ENCODE measurements at regions not wholly inside any gene's neighbourhood (a gene's known extent, or its start where the extent isn't known, plus 50 kb on each side); places are given as distances from the start of the nearest gene placed in this dataset.

- WGBS: 87% methylated on average over 3 of the region's 3 CpGs
- H3K9ac ChIP-seq (ENCODE audit: low read depth in 1 of 2, low read length in 2 of 2): no peak overlapping the region
- H3K4me3 ChIP-seq (ENCODE audit: low read depth in 1 of 3, low read length in 3 of 3): no peak overlapping the region
- H3K4me1 ChIP-seq (ENCODE audit: control insufficient read depth in 4 of 4, insufficient read depth in 4 of 4, low read length in 3 of 4): no peaks in the 10 kb centered on the region
- no peak overlapping the region for H3K27ac ChIP-seq (ENCODE audit: low read depth in 1 of 2, low read length in 2 of 2)
- DNase-seq (ENCODE audit: low spot score): no peak
- TF ChIP-seq FOXA1 (IDR thresholded peaks at IDR 0.05) (no peak), RAD21 (IDR thresholded peaks at IDR 0.05) (no peak)
- peaks cover 0 to 1% (median 0%) of the 10 kb centered on the region in 4 donors for H3K9me3 ChIP-seq (ENCODE audit: control insufficient read depth in 4 of 4, low read length in 3 of 4)
- no peaks in the 10 kb centered on the region for H3K36me3 ChIP-seq (ENCODE audit: control insufficient read depth in 4 of 4, insufficient read depth in 3 of 4, low read depth in 1 of 4, low read length in 3 of 4)
- H3K27me3 ChIP-seq (ENCODE audit: control insufficient read depth in 4 of 4, insufficient read depth in 4 of 4, low read length in 3 of 4): no peaks in the 10 kb centered on the region
Observed at GRCh38 chr2:129609224-129609623, 370.2 kb upstream of the RAB6C start.

- 86% methylated on average over 6 of the region's 6 CpGs for WGBS
- DNase-seq (ENCODE audit: low spot score): no peak
- TF ChIP-seq ATF3 (IDR thresholded peaks at IDR 0.05): no peak
- TF ChIP-seq EGR1 (IDR thresholded peaks at IDR 0.05; ENCODE audit: low read depth in 2 of 2): no peak
- TF ChIP-seq HNF4G (IDR thresholded peaks at IDR 0.05): no peak
- TF ChIP-seq HNF4A (conservative IDR thresholded peaks at IDR 0.05): no peak
- TF ChIP-seq SP1 (IDR thresholded peaks at IDR 0.05): no peak
- TF ChIP-seq TAF1 (conservative IDR thresholded peaks at IDR 0.05): no peak
- TF ChIP-seq FOXA1 (IDR thresholded peaks at IDR 0.05): no peak
- no peak for TF ChIP-seq RXRA (IDR thresholded peaks at IDR 0.05)
- no peak for TF ChIP-seq GABPA (IDR thresholded peaks at IDR 0.05 in 1 of 2, conservative IDR thresholded peaks at IDR 0.05 in 1 of 2)
- no peak for TF ChIP-seq FOXA2 (IDR thresholded peaks at IDR 0.05)
- TF ChIP-seq MAX (IDR thresholded peaks at IDR 0.05): no peak
- Histone ChIP-seq H3K9me3 (ENCODE audit: control insufficient read depth in 4 of 4, low read length in 3 of 4) (peaks cover 0 to 1% (median 0%) of the 10 kb centered on the region in 4 donors), H3K9ac (ENCODE audit: low read depth in 1 of 2, low read length in 2 of 2) (no peak overlapping the region), H3K27me3 (ENCODE audit: control insufficient read depth in 4 of 4, insufficient read depth in 4 of 4, low read length in 3 of 4) (peaks cover 0 to 3% (median 0%) of the 10 kb centered on the region in 4 donors), H3K4me3 (ENCODE audit: low read depth in 1 of 3, low read length in 3 of 3) (no peak overlapping the region), H3K36me3 (ENCODE audit: control insufficient read depth in 4 of 4, insufficient read depth in 3 of 4, low read depth in 1 of 4, low read length in 3 of 4) (no peaks in the 10 kb centered on the region), H3K4me1 (ENCODE audit: control insufficient read depth in 4 of 4, insufficient read depth in 4 of 4, low read length in 3 of 4) (no peaks in the 10 kb centered on the region), H3K27ac (ENCODE audit: low read depth in 1 of 2, low read length in 2 of 2) (no peak overlapping the region)
Observed at GRCh38 chr2:129610766-129611165, 368.7 kb upstream of the RAB6C start.

GRCh38 chr2:129611471-129611870 lies 368.0 kb upstream of the RAB6C start:
- H3K9ac ChIP-seq (ENCODE audit: low read depth in 1 of 2, low read length in 2 of 2): no peak overlapping the region
- no peak overlapping the region for H3K4me3 ChIP-seq (ENCODE audit: low read depth in 1 of 3, low read length in 3 of 3)
- no peak overlapping the region for H3K27ac ChIP-seq (ENCODE audit: low read depth in 1 of 2, low read length in 2 of 2)
- no peak for TF ChIP-seq JUND (IDR thresholded peaks at IDR 0.05)
- H3K4me1 ChIP-seq (ENCODE audit: control insufficient read depth in 4 of 4, insufficient read depth in 4 of 4, low read length in 3 of 4): no peaks in the 10 kb centered on the region
- peaks cover 0 to 3% (median 0%) of the 10 kb centered on the region in 4 donors for H3K27me3 ChIP-seq (ENCODE audit: control insufficient read depth in 4 of 4, insufficient read depth in 4 of 4, low read length in 3 of 4)
- DNase-seq (ENCODE audit: low spot score): no peak
- H3K36me3 ChIP-seq (ENCODE audit: control insufficient read depth in 4 of 4, insufficient read depth in 3 of 4, low read depth in 1 of 4, low read length in 3 of 4): no peaks in the 10 kb centered on the region
- peaks cover 0 to 1% (median 0%) of the 10 kb centered on the region in 4 donors for H3K9me3 ChIP-seq (ENCODE audit: control insufficient read depth in 4 of 4, low read length in 3 of 4)
- 91% methylated on average over 6 of the region's 6 CpGs for WGBS

- Histone ChIP-seq H3K9ac (ENCODE audit: low read depth in 1 of 2, low read length in 2 of 2) (no peak overlapping the region), H3K27ac (ENCODE audit: low read depth in 1 of 2, low read length in 2 of 2) (no peak overlapping the region), H3K36me3 (ENCODE audit: control insufficient read depth in 4 of 4, insufficient read depth in 3 of 4, low read depth in 1 of 4, low read length in 3 of 4) (no peaks in the 10 kb centered on the region), H3K27me3 (ENCODE audit: control insufficient read depth in 4 of 4, insufficient read depth in 4 of 4, low read length in 3 of 4) (peaks cover 0 to 7% (median 0%) of the 10 kb centered on the region in 4 donors), H3K9me3 (ENCODE audit: control insufficient read depth in 4 of 4, low read length in 3 of 4) (no peaks in the 10 kb centered on the region), H3K4me1 (ENCODE audit: control insufficient read depth in 4 of 4, insufficient read depth in 4 of 4, low read length in 3 of 4) (no peaks in the 10 kb centered on the region), H3K4me3 (ENCODE audit: low read depth in 1 of 3, low read length in 3 of 3) (no peak overlapping the region)
- WGBS: 53% methylated on average over 5 of the region's 5 CpGs
- TF ChIP-seq MAX (IDR thresholded peaks at IDR 0.05): no peak
- TF ChIP-seq CTCF (IDR thresholded peaks at IDR 0.05; ENCODE audit: low read depth, low read length, missing input control): no peak
- no peak for TF ChIP-seq JUND (IDR thresholded peaks at IDR 0.05)
- TF ChIP-seq TAF1 (conservative IDR thresholded peaks at IDR 0.05): no peak
- no peak for TF ChIP-seq ZBTB33 (IDR thresholded peaks at IDR 0.05)
- no peak for TF ChIP-seq EGR1 (IDR thresholded peaks at IDR 0.05; ENCODE audit: low read depth in 2 of 2)
- no peak for TF ChIP-seq RAD21 (IDR thresholded peaks at IDR 0.05)
- TF ChIP-seq HNF4A (conservative IDR thresholded peaks at IDR 0.05): no peak
- TF ChIP-seq RXRA (IDR thresholded peaks at IDR 0.05): no peak
- no peak for TF ChIP-seq HNF4G (IDR thresholded peaks at IDR 0.05)
- TF ChIP-seq FOXA2 (IDR thresholded peaks at IDR 0.05): no peak
- TF ChIP-seq NR2F2 (IDR thresholded peaks at IDR 0.05): no peak
- no peak for TF ChIP-seq FOXA1 (IDR thresholded peaks at IDR 0.05)
- no peak for DNase-seq (ENCODE audit: low spot score)
Observed at GRCh38 chr2:129619471-129619870, 360.0 kb upstream of the RAB6C start.

All from liver (tissue), 8 donors.